AG08395 (cell line): ENCODE measurements at regions not wholly inside any gene's neighbourhood (a gene's known extent, or its start where the extent isn't known, plus 50 kb on each side); places are given as distances from the start of the nearest gene placed in this dataset.

Experiments
- DNase-seq: peaks from one replicate; pipeline ENCODE4 v3.0.0; 2012; ENCODE audit warnings: mixed read lengths, low spot score

DNA sequence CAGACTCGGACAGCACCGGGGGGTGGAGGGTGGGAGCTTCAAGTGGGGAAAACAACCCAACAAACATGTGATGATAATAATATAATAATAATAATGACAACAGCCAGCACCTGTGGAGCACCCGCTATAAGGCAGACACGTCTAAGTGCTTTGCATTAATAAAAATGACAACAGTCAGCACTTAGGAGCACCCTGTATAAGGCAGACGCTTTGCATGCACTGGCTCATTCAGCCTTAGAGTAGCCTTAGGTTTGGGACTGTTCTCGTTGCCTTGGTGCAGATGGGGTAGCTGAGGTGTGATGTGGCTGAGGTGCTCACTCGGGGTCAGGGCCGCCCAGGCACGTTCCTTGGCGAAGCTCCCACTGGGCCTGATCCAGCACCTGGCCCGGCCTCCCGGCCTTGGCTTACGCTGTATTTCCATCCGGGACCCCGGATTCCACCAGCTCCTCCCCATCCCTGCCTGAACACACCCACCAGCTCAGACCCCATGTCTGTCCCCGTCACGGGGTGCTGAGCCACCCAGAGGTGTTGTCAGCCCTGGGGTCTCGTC, 144.0 kb upstream of the CIBAR2 start:
- DNase-seq, result no peak

GRCh38 chr16:85257483-85257882, 145.2 kb upstream of the CIBAR2 start:
- no peak for DNase-seq

DNA sequence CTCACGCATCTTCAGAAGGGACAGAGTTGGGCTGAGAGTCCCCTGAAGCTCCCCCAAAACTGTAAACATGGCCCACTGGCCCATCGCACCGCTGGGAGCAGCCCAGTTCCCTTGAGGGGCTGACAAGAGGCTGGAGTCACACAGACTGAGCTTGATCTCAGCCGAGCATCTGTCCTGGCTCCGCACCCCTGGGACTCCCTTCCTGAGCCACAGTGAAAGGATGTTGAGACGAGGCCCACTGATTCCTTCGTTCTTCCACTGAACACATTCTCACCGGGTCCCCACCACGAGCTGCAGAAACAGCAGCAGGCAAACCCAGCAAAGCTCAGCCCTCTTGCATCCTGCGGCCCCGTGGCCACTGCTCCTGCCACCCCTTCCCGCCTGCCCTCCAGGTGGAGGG, 145.9 kb upstream of the CIBAR2 start:
- DNase-seq, result no peak

DNA sequence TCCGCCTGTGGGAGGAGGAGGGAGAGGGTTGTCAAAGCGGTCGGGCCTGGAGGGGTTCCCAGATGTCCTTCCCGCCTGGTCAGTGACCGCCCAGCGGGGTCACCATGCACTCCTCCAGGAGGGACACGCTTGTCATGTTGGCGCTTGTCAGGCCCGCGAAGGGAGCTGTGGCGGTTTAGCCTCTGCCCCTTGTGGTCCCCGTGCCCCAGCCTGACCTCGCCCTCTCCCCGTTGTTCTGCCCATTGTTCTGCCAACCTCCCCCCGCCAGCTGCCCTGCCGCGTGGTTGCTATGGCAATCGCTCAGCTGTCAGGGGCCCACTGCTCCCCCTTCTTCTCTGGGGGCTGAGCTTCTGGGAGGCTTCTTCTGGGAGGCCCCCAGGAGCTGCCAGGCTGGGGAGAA, 146.4 kb upstream of the CIBAR2 start:
- no peak for DNase-seq

DNA sequence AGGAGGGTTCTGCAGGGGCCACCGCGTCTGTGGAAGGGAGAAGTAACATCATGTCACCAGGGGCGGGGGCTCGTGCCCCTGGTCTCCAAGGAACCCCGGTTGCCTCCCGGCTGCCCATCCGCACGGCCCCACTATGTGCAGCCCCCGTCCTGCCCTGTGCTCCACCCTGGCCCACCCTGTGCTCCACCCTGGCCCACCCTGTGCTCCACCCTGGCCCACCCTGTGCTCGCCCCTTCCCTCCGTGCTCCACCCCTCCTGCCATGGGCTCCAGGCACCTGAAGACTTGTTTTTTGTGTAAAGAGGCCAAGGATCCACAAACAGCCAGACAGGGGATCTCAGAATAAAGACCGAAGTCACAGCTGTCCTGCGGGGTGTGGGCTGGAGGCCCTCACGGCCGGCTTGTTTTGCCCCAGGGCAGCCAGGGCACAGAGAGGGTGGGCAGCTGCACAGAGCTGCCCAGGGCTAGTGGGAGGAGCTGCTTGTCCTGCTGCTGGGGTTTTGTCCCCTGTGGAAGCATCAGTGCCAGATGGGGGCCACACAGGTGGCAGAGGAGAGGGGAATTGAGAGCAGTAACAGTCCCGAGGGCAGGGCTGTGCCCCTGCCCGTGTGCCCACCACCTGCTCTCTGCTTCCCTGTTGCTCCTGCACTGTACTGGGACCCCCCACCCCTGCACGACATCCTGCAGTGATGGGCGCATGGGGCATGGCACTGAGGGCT, 147.0 kb upstream of the CIBAR2 start:
- DNase-seq, result no peak

DNA sequence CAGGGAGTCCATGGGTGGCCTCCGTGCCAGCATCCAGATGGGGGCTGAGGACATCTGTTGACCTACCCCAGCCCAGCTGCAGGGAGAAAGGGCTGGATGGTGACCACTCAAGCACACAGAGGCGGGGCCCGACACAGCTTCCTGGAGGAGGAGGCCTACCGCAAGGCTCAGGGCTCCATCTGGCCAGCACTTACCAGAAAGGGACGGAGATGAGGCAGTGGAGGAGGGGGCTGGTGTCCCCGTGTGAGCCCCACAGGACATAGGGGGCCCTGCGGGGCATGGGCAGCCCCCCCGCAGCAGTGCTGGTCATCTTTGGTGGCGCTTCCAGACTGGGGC, 147.5 kb upstream of the CIBAR2 start:
- no peak for DNase-seq

DNA sequence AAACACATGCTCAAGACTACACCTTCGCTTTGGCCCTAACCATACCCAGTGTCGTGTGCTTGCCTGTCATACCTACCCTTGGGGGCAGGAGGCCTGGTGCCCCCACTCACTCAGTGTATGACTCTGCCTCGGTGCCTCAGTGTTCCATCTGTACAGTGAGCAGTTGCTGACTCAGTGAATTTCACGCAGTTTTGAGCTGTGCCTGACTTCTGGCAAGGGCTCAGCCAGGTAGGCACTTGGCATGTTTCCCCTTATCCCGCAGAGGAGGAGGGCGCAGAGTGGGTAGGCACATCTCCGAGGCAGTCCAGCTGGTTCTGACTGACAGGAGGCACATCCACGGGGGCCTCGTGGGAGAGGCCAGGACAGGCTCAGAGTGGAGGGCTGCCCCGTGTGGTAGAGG, 148.9 kb upstream of the CIBAR2 start:
- no peak for DNase-seq

GRCh38 chr16:85261657-85262557, 149.6 kb upstream of the CIBAR2 start:
- DNase-seq, result no peak

GRCh38 chr16:85262558-85263238, 150.4 kb upstream of the CIBAR2 start:
- DNase-seq, result no peak

- DNase-seq, result no peak
Observed at GRCh38 chr16:85263239-85263585, 150.9 kb upstream of the CIBAR2 start.

GRCh38 chr16:85264752-85265151, 152.5 kb upstream of the CIBAR2 start:
- DNase-seq, result no peak

GRCh38 chr16:85265161-85265784, 153.0 kb upstream of the CIBAR2 start:
- no peak for DNase-seq

- DNase-seq, result no peak
Observed at GRCh38 chr16:85265810-85266209, 153.5 kb upstream of the CIBAR2 start.

- DNase-seq, result no peak
Observed at GRCh38 chr16:85266857-85267256, 154.6 kb upstream of the CIBAR2 start.

- no peak for DNase-seq
Observed at GRCh38 chr16:85267414-85267945, 155.2 kb upstream of the CIBAR2 start.

- no peak for DNase-seq
Observed at GRCh38 chr16:85269165-85269564, 156.9 kb upstream of the CIBAR2 start.

DNA sequence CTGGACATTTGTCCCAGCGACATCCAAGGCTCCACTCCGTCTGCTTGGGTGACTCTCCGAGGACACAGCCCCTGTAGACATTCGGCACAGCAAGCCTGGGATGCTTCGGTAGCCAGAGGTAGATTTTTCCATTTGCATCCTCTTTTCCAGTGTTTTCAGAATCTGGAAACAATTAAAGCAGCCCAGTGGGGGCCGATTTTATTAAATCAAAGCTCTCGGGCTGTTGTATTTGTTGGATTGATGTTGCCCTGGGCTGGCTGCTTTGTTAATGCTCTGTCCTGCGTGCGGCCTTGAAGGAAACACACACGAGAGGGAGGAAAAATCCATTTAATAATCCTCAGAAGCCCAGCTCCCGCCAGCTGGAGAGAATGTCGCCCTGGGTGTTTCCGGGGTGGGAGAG, 158.1 kb upstream of the CIBAR2 start:
- peak; percentile 25 for DNase-seq

- no peak for DNase-seq
Observed at GRCh38 chr16:85271198-85271597, 158.9 kb upstream of the CIBAR2 start.

GRCh38 chr16:85273293-85273692, 161.0 kb upstream of the CIBAR2 start:
- no peak for DNase-seq

DNA sequence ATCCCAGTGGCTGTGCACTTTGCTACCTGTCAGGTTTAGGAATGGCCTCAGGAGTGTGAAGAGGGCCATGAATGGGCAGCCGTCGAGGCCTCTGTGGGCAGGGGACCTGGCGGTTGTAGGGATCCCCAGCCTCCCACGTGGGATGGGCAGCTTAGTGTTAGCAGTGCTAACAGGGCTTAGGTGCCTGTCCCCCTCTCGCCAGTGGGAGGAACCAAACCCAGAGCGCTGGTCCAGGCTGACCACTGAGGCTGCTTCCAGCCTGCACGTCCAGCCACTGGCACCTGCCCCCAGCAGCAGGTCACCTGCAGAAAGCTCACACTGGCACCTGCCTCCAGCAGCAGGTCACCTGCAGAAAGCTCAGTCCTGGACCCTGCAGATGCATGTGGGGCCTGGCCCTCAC, 162.2 kb upstream of the CIBAR2 start:
- DNase-seq, result no peak

DNA sequence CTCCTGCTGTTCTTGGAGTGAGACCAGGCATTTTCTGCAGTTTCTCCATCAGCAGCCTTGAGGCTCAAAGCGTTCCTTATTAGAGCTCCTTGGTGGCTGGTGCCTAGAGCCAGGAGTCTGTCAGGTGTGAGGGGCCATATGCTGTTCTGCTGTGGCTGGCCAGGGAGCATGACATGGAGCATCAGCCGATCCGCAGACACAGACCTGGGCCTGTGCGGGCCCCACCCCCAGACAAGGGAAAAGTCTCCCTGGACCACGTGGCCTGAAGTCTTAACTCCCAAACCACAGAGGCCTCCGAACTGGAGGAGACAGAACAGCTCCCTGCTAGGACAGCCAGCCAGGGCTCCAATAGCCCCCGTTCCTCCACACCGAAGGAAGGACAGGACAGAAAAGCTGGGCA, 162.7 kb upstream of the CIBAR2 start:
- DNase-seq, result no peak
